Kidney tubule cell (primary cell): ENCODE measurements at regions not wholly inside any gene's neighbourhood (a gene's known extent, or its start where the extent isn't known, plus 50 kb on each side); places are given as distances from the start of the nearest gene placed in this dataset.

Experiments used
- DNase-seq: peaks from one replicate; pipeline ENCODE4 v3.0.0-alpha.2; 2018; ENCODE audit warnings: low spot score

DNA sequence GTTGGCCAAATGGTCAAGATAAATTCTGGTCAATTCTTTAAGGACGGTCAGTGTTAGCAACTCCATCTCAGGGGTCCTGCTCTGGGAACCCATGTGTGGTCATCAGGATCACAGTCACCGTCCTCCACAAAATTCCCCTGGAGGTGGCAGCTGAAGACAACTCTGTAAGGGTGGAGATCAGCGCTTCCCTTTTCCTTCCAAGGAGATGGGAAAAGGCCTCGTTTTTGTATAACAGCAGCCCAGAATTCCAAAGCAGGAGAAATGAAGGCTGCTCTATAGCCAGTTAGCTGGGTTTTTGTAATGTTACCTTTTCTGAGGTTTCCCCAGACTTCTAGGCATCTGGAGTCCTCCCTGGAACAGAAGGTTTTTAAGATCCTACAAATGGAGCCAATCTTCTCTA lies 334.8 kb downstream of the MYCN start:
- no peak for DNase-seq

DNA sequence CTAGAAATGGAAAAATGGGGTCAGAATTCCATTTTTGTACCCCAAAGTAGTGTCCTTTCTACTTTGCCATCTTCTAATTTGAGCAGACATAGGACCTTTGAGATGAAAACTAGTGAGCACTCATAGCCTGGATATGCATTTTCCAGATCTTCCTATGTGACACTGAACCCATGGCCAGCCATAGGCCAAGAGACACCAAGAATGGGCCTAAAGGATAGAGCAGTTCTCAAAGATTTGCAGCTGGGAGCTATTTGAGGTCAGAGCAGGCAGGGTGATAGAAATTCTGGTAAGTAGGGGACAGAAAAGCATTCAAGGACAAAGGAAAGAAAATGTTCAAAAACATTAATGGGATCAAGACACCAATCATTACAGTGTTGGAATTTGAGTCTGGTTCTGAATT lies 332.8 kb downstream of the MYCN start:
- no peak for DNase-seq

GRCh38 chr2:16272038-16272788 lies 331.9 kb downstream of the MYCN start:
- no peak for DNase-seq

DNA sequence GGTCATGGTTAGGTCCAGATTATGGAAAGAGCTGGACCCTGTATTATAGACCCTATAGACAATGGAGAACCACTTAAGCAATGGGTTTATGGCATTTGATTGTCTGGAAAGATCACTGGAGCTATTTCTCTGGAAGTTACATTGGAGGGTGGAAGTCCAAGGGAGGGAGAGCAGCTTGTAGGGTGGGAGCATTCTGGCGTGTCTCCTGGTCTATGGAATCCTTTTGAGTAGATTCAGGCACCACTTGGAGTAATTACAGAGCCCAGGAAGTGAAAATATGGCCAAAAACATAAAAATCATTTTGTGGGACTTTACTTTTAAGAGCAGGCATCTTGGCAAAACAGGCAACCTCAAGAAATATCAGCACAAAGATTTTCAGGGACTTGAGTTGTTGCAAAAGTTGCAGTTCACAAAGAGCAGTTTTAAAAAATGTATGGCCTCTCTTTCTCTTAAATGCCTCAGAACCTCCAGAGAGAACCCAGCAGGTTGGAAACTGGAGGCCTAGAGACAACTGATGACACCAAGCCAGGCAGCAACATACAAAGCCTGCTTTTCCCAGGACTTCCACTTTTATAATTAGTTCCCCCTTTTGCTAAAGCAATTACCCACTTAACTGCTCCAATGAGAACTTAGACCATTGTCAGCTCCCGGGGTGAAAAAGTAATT lies 331.0 kb downstream of the MYCN start:
- DNase-seq = no peak

DNA sequence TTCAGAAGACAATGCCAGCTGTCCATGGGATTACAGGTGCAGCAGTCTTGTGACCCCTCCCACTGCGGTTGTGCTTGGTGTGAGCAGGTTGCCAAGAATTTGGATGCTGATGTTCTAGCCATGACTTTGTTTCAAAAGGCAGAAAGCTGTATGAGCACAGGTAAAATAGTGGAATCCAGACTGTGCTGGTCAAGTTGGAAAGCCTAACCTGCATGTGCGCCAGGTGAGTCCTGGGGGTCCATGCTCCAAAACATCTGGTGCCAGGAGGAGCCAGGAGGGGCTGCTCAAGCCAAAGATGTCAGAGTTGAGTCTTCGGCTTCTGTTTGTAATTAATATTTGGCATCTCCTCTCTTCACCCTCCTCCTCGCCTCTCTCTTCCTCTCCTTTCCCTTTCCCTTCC lies 330.1 kb downstream of the MYCN start:
- no peak for DNase-seq

GRCh38 chr2:16268301-16269000 lies 328.1 kb downstream of the MYCN start:
- DNase-seq = no peak

- DNase-seq = no peak
Observed at GRCh38 chr2:16266571-16266970, 326.2 kb downstream of the MYCN start.

DNA sequence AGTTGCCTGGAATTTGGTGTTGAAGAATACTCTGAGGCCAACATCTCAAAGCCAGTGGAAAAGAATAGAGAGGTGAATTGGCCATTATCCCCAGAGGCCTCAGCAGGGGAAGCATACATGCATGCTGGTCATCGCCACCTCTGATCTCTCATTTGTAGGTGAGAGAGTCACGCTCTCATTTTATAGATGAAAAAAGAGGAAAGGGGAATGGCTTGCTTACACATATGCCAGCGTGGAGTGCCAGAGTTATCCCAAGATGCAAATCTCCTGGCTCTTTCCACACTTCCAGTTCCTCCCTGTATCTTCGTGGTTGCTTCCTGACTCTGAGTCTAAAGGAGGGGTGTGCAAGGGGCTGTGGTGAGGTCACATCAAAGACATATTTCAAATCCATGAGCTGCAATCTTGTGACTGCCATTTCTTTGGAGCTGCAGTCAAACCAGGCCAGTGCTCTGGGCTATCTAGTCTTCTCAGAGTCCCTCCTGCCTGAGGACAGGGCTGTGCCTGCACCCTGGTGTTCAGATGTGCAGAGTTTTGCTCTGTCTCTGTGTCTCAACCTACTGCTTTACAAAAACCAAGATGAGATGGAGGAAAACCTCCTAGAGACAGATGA lies 324.7 kb downstream of the MYCN start:
- DNase-seq = no peak

GRCh38 chr2:16264491-16264890 lies 324.1 kb downstream of the MYCN start:
- no peak for DNase-seq

DNA sequence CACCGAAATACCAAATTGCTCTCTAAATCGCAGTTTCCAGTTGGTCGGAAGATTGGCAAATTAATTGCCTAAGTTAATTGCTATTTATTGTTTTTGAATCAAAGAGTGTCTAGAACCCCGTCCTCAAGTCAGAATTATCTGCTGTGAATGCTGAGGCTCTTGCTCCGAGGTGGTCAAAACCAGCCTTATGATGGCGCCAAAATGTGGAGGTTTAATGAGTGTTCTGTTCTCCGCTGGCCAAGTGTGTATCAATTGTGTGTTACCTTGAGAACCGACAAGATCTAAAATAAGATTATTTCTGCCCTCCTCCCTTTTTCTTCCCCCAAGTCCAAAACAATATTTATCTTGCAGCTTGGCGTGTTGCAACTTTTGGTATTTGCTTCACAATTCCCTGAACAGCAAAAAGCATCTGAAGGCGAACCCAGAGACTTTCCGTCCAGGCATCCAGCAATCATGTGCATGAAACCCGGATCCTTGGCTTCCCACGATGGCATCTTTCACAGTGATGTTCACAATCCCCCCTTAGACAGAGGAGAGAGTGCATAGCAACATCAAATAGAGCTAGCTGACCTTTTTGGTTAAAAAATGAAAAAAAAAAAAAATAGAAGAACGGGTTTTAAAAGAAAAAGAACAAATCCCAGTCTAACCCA lies 323.0 kb downstream of the MYCN start:
- no peak for DNase-seq

DNA sequence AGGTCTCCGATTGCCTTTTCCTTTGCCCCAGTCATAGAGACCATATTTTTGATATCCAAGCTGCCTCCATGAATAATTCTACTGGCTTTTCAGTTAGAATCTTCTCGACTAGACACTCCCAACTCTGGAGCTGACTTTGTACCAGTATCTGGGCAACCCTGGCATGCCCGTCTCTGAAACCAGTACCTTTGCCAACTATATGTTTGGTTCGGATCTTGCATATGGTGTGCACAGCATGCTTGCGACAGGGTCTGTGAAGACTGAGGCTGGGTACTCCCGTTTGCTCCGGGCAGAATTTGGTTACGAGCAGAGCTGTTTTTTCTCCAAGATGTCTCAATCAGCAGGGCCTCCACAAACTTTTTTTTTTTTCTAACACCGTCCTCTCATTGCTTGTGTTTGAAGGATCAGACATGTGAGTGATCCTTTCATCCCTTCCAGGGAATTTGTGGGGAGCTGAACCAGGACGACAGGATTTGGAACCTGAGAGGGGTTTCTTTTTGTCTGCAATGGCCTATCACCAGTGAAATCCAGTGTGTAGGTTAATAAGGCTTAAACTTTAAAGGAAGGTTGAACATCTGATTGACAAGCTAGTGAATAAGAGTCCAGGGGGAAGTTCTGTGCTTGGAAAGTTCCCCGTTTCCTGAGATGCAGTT lies 322.3 kb downstream of the MYCN start:
- no peak for DNase-seq

DNA sequence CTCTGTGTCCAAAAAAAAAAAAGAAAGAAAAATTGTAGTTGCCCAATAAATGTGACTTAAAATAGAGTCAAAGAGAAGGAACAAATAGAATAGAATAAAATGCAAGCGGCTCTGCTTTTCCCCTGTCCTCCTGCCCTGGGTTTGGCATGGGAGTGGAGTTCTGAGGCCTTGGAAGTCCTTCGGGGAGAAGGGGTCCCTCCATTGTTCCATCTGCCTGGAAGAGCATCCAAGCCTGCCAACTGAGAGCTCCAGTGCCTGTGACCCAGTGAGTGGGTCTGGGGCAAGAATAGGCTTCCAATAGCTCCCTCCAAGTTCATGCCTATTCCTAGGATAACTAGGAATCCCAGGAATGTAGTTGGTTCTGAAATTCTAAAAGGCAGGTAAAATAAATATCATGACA lies 321.4 kb downstream of the MYCN start:
- no peak for DNase-seq

GRCh38 chr2:16261071-16261470 lies 320.7 kb downstream of the MYCN start:
- no peak for DNase-seq

- DNase-seq = no peak
Observed at GRCh38 chr2:16260041-16260830, 319.9 kb downstream of the MYCN start.

DNA sequence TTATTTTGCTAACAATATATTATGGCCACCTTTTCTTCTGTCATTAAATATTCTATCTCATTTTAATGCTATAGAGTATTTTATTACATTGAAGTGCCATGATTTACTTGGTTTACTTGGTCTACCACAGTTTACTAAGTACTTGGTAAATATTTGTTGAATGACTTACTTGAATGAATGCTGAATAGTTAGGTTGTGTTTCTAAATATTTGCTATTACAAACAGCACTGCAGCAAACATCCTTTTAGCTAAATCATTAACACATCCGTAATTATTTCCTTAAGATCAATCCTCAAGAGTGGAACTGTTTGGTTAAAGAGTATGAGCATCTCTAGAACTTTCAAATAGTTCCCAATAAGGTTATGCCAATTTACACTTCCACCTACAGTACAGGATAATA lies 318.7 kb downstream of the MYCN start:
- no peak for DNase-seq

DNA sequence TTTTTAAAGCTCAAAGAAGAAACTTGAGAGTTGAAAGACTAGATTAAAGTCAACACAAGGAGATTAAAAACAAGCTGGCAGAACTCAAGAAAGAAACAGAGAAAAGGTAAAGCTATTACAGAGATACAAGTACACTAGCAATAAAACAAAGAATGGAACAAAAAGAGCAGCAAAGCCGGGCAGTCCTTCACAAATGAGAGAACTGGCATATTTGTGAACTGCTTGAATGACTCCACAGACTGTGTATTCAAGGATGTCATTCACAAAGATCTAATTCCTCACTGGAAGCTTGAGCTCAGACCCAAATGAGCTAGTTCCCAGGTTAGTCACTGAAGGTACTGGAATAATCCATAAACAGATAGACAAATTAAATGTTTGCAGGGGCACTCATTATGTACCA lies 318.0 kb downstream of the MYCN start:
- DNase-seq = peak; percentile 9

- no peak for DNase-seq
Observed at GRCh38 chr2:16257322-16258028, 317.1 kb downstream of the MYCN start.

DNA sequence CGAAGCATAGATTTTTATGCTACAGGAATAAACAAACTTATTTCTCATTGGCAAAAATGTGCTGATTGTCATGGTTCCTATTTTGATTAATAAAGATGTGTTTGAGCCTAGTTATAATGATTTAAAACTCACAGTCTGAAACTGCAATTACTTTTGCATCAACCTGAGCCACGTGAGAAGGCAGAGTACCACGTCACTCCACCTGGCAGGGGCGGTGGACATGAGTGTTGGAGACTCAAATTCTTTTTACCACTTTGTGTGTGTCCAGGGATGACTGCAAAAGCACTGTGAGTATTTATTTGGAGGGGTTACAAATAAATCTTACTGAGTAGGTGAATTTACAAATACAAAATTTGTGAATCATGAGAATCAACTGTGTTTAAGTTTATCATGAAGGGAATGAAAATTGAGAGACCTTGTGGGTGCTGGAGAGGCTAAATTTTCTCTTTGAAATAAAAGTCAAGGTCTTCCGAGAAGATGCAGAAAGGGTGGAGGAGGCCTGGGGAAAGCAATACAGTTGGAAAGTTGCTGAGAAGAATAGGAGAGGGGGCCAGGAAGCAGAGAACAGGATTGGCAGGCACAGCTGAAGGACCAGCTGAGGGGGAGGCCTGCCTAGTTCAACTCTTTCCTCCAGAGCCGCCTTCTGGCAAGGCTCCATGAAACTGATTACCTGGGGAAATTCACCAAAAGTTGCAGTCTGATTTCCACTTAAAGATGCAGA lies 316.4 kb downstream of the MYCN start:
- no peak for DNase-seq

DNA sequence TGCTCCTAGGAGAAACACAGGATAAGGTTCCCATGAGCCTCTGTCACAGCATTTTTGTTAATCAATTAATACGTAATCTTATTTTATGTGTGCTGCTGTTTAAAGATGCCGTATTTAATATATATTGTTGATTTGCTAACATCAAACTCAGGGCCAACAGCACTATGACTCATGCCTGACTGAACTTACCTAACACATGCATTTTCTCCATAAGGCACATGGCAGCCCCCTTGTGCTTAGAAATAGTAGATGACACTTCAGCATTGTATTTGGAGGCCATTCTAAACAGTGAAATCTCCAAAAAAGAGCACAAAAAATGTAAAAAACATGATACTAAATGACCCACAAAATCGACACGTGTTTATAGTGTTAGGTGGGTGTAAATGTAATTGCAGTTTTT lies 314.8 kb downstream of the MYCN start:
- DNase-seq = no peak
